Neuronal stem cell (in vitro differentiated cells): ENCODE measurements at regions not wholly inside any gene's neighbourhood (a gene's known extent, or its start where the extent isn't known, plus 50 kb on each side); places are given as distances from the start of the nearest gene placed in this dataset.

ENCODE experiments used
- DNase-seq: peaks from one replicate; pipeline ENCODE4 v3.0.0-alpha.2; 2013; ENCODE audit warnings: low spot score
- H2AFZ ChIP-seq: one replicate; pipeline ENCODE4 v1.6.1; 2013; ENCODE audit warnings: mild to moderate bottlenecking, low read length, inconsistent platforms
- H2AK5ac ChIP-seq: 2 replicates; pipeline ENCODE4 v1.6.1; 2013; ENCODE audit warnings: low read depth, mild to moderate bottlenecking, inconsistent platforms, low read length, moderate library complexity, mixed read lengths
- H2BK120ac ChIP-seq: 2 replicates; pipeline ENCODE4 v1.6.1; 2013; ENCODE audit warnings: low read depth, mild to moderate bottlenecking, inconsistent platforms, low read length, moderate library complexity, mixed read lengths
- H2BK12ac ChIP-seq: one replicate; pipeline ENCODE4 v1.6.1; 2013; ENCODE audit warnings: low read length, inconsistent platforms
- H2BK15ac ChIP-seq: 2 replicates; pipeline ENCODE4 v1.6.1; 2013; ENCODE audit warnings: mild to moderate bottlenecking, low read length, inconsistent platforms, mixed read lengths
- H2BK5ac ChIP-seq: one replicate; pipeline ENCODE4 v1.6.1; 2013; ENCODE audit warnings: inconsistent platforms, mild to moderate bottlenecking, low read length, moderate library complexity
- H3K14ac ChIP-seq: one replicate; pipeline ENCODE4 v1.6.1; 2013; ENCODE audit warnings: low read length, inconsistent platforms
- H3K18ac ChIP-seq: 2 replicates; pipeline ENCODE4 v1.6.1; 2013; ENCODE audit warnings: low read length, inconsistent platforms
- H3K23ac ChIP-seq: 2 replicates; pipeline ENCODE4 v1.6.1; 2013; ENCODE audit warnings: low read depth, mild to moderate bottlenecking, mixed read lengths, low read length, inconsistent platforms; ENCODE audit not compliant: poor library complexity
- H3K27ac ChIP-seq: replicated peaks from 3 replicates; pipeline ENCODE4 v1.5.1; 2013; ENCODE audit warnings: low read length, inconsistent platforms
- H3K27me3 ChIP-seq, 3 experiments: 2 replicates each; pipeline ENCODE4 v1.6.1; 2013; ENCODE audit warnings: low read length in 3 of 3, mild to moderate bottlenecking in 2 of 3, inconsistent platforms in 1 of 3, low read depth in 1 of 3, mixed read lengths in 1 of 3, moderate library complexity in 1 of 3; ENCODE audit not compliant: control insufficient read depth in 3 of 3, insufficient read depth in 3 of 3
- H3K36me3 ChIP-seq, 2 donors: replicated peaks in 1 of 2; 2 replicates each; pipeline ENCODE4 v1.6.1; 2013; ENCODE audit warnings: low read length in 2 of 2; ENCODE audit not compliant: control insufficient read depth in 2 of 2, insufficient read depth in 2 of 2
- H3K4ac ChIP-seq: 2 replicates; pipeline ENCODE4 v1.6.1; 2013; ENCODE audit warnings: inconsistent platforms, mild to moderate bottlenecking, low read length, moderate library complexity
- H3K4me1 ChIP-seq, 2 donors: 1 replicate in 1 of 2; 2 replicates in 1 of 2; pipeline ENCODE4 v1.6.1; 2013; ENCODE audit warnings: low read length in 2 of 2, low read depth in 1 of 2; ENCODE audit not compliant: control insufficient read depth in 2 of 2, insufficient read depth in 1 of 2
- H3K4me2 ChIP-seq: one replicate; pipeline ENCODE4 v1.6.1; 2013; ENCODE audit warnings: mild to moderate bottlenecking, low read length, inconsistent platforms; ENCODE audit not compliant: insufficient read depth, poor library complexity, severe bottlenecking
- H3K4me3 ChIP-seq, 2 donors: 2 replicates each; pipeline ENCODE4 v1.5.1; 2013; ENCODE audit warnings: low read length in 2 of 2, mild to moderate bottlenecking in 2 of 2, inconsistent platforms in 1 of 2, moderate library complexity in 1 of 2
- H3K79me1 ChIP-seq: one replicate; pipeline ENCODE4 v1.6.1; 2013; ENCODE audit warnings: low read depth, mild to moderate bottlenecking, inconsistent platforms, low read length, moderate library complexity
- H3K9ac ChIP-seq: one replicate; pipeline ENCODE4 v1.6.1; 2013; ENCODE audit warnings: mild to moderate bottlenecking, low read depth, low read length, inconsistent platforms; ENCODE audit not compliant: poor library complexity
- H3K9me3 ChIP-seq, 2 donors: replicated peaks in 1 of 2; 2 replicates each; pipeline versions ENCODE3 to v1.6.1; 2013; ENCODE audit warnings: low read length in 2 of 2, mild to moderate bottlenecking in 2 of 2, inconsistent platforms in 1 of 2, low read depth in 1 of 2, mixed read lengths in 1 of 2, moderate library complexity in 1 of 2; ENCODE audit not compliant: control insufficient read depth in 2 of 2, insufficient read depth in 1 of 2
- H4K8ac ChIP-seq: one replicate; pipeline ENCODE4 v1.6.1; 2013; ENCODE audit warnings: low read depth, mild to moderate bottlenecking, inconsistent platforms, low read length, moderate library complexity
- H4K91ac ChIP-seq: one replicate; pipeline ENCODE4 v1.6.1; 2013; ENCODE audit warnings: low read length, low read depth, mild to moderate bottlenecking, inconsistent platforms; ENCODE audit not compliant: poor library complexity
- WGBS, 2 donors: extraction: QIAGEN DNeasy Blood & Tissue Kit; methylation state at CpG; one replicate each; pipeline ENCODE4 v1.1.7; 2013; ENCODE audit warnings: missing lambda C conversion rate in 2 of 2, mixed read lengths in 1 of 2; ENCODE audit not compliant: insufficient read length in 2 of 2, insufficient replicate concordance in 1 of 2; ENCODE audit errors: extremely low coverage in 2 of 2; 5-methylcytosine and 5-hydroxymethylcytosine counted together

- H3K36me3 ChIP-seq, result no peaks in the 10 kb centered on the region
- H2BK5ac ChIP-seq, result no peak overlapping the region
- no peak overlapping the region for H2AK5ac ChIP-seq
- no peak overlapping the region for H2BK120ac ChIP-seq
- H3K9ac ChIP-seq, result no peak overlapping the region
- no CpG with 5 or more reads among the region's 3 CpGs for WGBS, 2 donors
- no peak for DNase-seq
- no peaks in the 10 kb centered on the region for H3K9me3 ChIP-seq
- no peak overlapping the region for H2AFZ ChIP-seq
- no peak overlapping the region for H3K4me2 ChIP-seq
- H3K27ac ChIP-seq, result no peak overlapping the region
- no peak overlapping the region for H2BK15ac ChIP-seq
- H3K27me3 ChIP-seq, result no peaks in the 10 kb centered on the region
- no peaks in the 10 kb centered on the region for H3K79me1 ChIP-seq
- no peaks in the 10 kb centered on the region for H3K4me1 ChIP-seq
- no peak overlapping the region for H3K18ac ChIP-seq
- no peak overlapping the region for H3K4me3 ChIP-seq
- no peak overlapping the region for H3K23ac ChIP-seq
- H4K91ac ChIP-seq, result no peak overlapping the region
- no peak overlapping the region for H2BK12ac ChIP-seq
- no peak overlapping the region for H3K14ac ChIP-seq
- H3K4ac ChIP-seq, result no peak overlapping the region
- H4K8ac ChIP-seq, result no peak overlapping the region
Measured at GRCh38 chr1:69058454-69058853, 509.3 kb upstream of the LRRC7 start.

GRCh38 chr1:69070660-69071373, 496.9 kb upstream of the LRRC7 start:
- no peak overlapping the region for H3K18ac ChIP-seq
- H2AK5ac ChIP-seq, result no peak overlapping the region
- H3K36me3 ChIP-seq, result no peaks in the 10 kb centered on the region
- DNase-seq, result no peak
- no peak overlapping the region for H2BK12ac ChIP-seq
- H2AFZ ChIP-seq, result no peak overlapping the region
- H3K23ac ChIP-seq, result no peak overlapping the region
- no peak overlapping the region for H3K4ac ChIP-seq
- H3K79me1 ChIP-seq, result no peaks in the 10 kb centered on the region
- no peaks in the 10 kb centered on the region for H3K27me3 ChIP-seq
- H3K27ac ChIP-seq, result no peak overlapping the region
- H4K91ac ChIP-seq, result no peak overlapping the region
- no peak overlapping the region for H3K4me2 ChIP-seq
- no peak overlapping the region for H3K4me3 ChIP-seq
- H3K9ac ChIP-seq, result no peak overlapping the region
- H3K4me1 ChIP-seq, result peaks cover 0 to 2% of the 10 kb centered on the region in 2 donors
- H2BK5ac ChIP-seq, result no peak overlapping the region
- no peak overlapping the region for H2BK120ac ChIP-seq
- H4K8ac ChIP-seq, result no peak overlapping the region
- peaks cover 0 to 2% of the 10 kb centered on the region in 2 donors for H3K9me3 ChIP-seq
- no peak overlapping the region for H2BK15ac ChIP-seq
- no peak overlapping the region for H3K14ac ChIP-seq
- no CpG with 5 or more reads among the region's 7 CpGs for WGBS, 2 donors

GRCh38 chr1:69073176-69073575, 494.5 kb upstream of the LRRC7 start:
- Histone ChIP-seq H2BK15ac (no peak overlapping the region), H3K14ac (no peak overlapping the region), H3K4ac (no peak overlapping the region), H2AFZ (no peak overlapping the region), H4K91ac (no peak overlapping the region), H3K4me2 (no peak overlapping the region), H3K9ac (no peak overlapping the region), H2BK5ac (no peak overlapping the region), H3K9me3 (peaks cover 0 to 2% of the 10 kb centered on the region in 2 donors), H3K36me3 (no peaks in the 10 kb centered on the region), H3K27me3 (no peaks in the 10 kb centered on the region), H2AK5ac (no peak overlapping the region), H3K4me1 (peaks cover 5% of the 10 kb centered on the region in 2 donors), H2BK12ac (no peak overlapping the region), H3K27ac (no peak overlapping the region), H3K4me3 (no peak overlapping the region), H4K8ac (no peak overlapping the region), H3K23ac (no peak overlapping the region), H2BK120ac (no peak overlapping the region), H3K18ac (no peak overlapping the region), H3K79me1 (no peaks in the 10 kb centered on the region)
- no peak for DNase-seq
- WGBS, 2 donors, result no CpG with 5 or more reads among the region's 2 CpGs

GRCh38 chr1:69076631-69077030, 491.1 kb upstream of the LRRC7 start:
- Histone ChIP-seq H3K4ac (no peak overlapping the region), H2BK15ac (no peak overlapping the region), H3K4me2 (no peak overlapping the region), H3K23ac (no peak overlapping the region), H3K79me1 (no peaks in the 10 kb centered on the region), H3K27me3 (no peaks in the 10 kb centered on the region), H3K18ac (no peak overlapping the region), H4K8ac (no peak overlapping the region), H2AFZ (peak overlapping the region; percentile 67), H3K9me3 (no peaks in the 10 kb centered on the region), H3K27ac (no peak overlapping the region), H2BK12ac (no peak overlapping the region), H3K9ac (no peak overlapping the region), H4K91ac (no peak overlapping the region), H2BK120ac (no peak overlapping the region), H3K4me1 (peaks cover 5% of the 10 kb centered on the region in 2 donors), H3K14ac (no peak overlapping the region), H3K4me3 (no peak overlapping the region), H3K36me3 (no peaks in the 10 kb centered on the region), H2AK5ac (no peak overlapping the region), H2BK5ac (no peak overlapping the region)
- DNase-seq, result no peak
- 100% methylated on average over 1 of the region's 3 CpGs; no CpG with 5 or more reads in 1 of the 2 donors for WGBS, 2 donors
